Activated T-cell treated with anti-CD3 and anti-CD28 coated beads for 48 hours (primary cell): ENCODE measurements at regions not wholly inside any gene's neighbourhood (a gene's known extent, or its start where the extent isn't known, plus 50 kb on each side); places are given as distances from the start of the nearest gene placed in this dataset.
"Not testable (repeated sequence)": the region's sequence is repeated elsewhere in the genome, so short reads cannot be mapped to it uniquely, and the experiment has no call there.

ENCODE experiments used
- DNase-seq: peaks from one replicate; pipeline ENCODE4 v3.0.0-alpha.2; 2020; ENCODE audit warnings: low read depth

DNA sequence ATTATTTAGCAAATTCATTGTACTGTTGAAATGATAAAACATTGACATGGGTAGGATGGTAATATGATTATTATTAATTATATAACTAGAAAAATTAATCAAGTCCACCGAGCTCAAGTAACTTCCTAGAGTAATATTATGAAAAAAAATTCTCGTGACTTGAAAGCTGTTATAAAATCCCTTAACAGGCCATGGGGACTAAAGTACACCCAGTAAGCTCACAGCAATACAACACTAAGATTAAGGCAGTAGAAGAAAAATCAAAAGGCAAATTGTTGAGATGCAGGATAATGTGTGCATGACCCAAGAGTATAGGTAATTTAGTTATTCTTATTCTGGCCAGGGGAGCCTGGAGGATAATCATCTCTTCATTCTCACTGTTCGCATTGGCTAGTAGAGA lies 162.6 kb upstream of the LRIG3 start:
- no peak for DNase-seq

DNA sequence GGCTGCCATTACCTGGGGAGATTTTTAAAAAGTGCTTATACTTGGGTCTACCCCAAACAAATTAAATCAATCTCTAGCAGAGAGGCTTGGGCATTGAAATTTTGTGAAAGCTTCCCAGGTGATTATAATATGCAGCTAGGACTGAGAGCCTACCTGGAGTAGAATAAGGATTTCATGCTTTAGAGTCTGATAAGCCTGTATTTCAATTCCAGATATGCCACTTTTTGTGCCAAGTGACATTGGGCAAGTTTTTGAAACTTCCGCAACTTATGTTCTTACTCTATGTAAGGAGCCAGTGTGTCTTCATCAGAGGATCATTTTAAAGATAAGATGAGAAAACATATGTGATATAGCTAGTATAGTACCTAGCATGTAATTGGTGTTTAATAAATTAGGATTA lies 159.8 kb upstream of the LRIG3 start:
- DNase-seq = no peak

DNA sequence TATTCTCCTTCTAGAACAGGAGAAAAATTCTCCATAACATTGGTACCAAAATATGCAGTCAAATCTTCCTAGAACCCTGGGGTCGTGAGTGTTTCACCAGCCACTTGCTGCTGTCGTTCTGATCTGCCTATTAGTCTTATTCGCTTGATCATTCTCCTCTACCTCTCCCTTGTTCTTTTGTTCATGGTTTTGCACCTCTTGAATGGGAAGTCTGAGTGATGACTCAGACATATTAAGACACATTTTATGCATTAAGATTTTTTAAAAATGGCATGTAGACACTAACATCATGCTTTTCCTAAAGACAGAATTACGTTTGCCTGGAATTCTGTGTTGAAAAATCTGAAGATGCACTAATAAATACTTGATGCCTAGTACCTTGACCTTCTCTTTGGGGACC lies 159.2 kb upstream of the LRIG3 start:
- DNase-seq = no peak

DNA sequence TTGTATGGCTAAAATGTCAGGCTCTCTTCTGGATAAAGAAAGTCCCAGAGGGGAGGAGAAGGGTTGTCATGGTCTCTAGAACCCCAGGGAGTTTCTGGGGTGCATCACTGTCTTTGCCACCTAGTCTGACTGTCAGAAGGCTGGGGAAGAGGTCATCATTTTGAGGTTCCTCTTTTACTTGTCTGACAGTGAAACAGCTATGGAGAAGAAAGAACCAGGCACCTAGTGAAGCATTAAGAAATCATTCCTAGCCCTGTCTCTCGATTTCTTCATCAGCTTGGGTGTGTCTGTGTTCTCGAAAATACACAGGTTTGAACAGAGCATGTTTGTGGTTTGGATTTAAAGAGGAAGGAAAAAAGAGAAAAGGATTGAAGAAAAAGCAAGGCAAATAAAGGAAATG lies 158.7 kb upstream of the LRIG3 start:
- no peak for DNase-seq

DNA sequence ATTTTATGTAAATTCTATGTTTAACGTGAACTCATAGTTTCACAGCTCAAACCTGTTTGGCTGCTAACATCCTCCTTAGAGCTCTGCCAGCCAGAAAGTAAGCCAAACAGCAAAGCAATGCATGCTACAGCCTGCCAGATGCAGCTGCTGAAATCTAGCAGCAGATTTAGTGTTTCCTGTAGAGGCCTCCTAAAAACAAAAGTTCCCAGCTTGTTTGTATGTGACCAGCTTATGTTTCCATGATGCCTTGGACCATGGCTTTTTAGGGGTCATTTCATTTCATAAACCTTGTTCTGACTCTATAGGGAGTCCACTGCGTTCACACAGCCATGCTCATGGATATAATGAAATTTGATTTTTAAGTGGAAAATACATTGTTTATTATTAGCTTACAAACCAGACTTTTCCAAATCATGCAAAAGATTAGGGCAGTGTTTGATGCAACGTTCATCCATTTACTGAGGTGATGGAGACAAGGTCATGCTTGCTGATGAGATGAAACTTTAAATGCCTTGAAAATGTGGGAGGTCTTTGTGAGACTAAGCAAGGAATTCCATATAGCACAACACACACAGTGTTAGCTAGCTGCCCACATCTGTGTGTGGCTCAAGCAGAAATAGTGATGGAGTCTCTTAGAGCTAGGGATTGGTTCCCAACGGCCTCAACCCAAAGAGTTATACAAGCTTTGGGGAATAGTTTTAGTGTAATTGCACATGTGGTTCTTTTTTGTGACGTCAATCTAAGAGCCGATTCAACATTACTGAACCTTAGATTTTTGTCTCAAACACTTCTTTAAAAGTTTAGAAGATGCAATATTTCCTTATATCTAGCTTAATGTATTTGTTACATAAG lies 157.5 kb upstream of the LRIG3 start:
- no peak for DNase-seq

DNA sequence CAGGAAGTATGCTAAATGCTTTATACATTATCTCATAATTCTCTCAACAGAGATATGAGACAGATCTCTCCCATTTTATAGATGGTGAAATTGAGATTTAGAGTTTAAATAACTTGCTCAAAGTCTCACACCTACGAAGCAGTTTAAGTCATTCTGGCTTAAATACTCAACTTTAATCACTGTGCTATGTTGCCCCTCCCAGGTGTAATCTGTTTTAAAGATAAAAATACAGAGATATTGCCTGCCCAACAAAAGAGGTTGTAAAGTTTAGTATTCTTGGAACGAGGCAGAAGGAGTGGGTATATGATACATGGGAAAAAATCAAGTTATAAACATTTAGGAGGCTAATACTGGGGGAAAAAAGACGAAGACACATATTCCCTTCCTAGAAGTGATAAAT lies 156.8 kb upstream of the LRIG3 start:
- no peak for DNase-seq

DNA sequence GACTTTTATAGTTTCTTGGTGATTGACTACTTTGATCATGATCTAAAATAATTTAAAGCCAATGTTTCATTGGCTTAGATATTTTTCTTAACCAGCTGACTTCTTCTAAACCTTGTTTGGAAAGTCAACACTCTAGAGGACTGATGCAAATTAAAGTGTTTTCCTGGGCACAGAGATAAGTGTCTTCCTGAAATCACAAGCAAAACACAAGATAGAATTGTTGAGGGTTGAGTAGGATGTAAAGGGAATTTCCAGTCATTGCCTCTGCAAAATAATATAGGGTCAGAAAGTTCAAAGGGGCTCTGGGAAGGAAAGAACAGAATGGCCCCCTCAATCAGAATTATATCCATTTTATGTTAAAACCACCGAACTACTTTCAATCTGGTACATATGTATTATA lies 156.3 kb upstream of the LRIG3 start:
- no peak for DNase-seq

DNA sequence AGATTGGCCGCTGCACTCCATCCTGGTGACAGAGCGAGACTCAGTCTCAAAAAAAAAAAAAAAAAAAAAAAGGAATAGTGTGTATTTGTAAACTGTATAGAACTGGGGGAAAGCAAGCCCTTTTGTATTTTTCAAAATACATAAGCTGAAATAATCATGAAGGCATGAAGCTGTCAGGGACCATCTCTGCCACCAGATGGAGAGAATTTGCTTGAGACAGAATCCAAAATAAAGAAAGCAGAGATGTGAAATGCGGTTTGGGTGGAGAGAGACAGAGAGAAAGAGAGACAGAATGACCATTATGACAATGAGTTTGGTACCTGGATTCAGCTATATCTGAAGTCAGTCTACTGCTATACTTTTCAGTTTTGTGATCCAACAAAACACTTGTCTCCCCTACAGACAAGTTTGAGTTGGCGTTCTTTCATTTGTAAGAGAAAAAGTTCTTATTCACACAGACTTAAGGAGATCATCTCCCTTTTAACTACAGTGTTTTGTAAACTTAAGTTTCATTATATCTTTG lies 155.7 kb upstream of the LRIG3 start:
- DNase-seq = no peak

DNA sequence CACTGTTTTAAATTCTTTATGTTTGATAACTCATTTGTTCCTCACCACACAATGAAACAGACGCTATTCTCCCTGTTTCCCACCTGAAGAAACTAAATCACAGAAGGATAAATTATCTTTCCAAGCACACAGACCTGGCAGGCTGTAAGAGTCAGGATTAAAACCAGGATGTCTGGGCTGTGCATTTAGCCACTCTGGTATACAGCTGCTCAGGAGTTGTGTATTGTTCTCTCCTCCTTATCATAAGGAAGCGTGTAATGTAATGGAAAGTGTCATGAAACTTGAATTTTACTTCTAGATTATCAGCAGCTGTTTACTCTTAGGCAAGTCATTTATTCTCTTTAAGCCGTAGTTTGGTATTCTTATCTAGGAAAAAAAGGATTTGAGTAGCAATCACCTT lies 154.8 kb upstream of the LRIG3 start:
- DNase-seq = no peak

DNA sequence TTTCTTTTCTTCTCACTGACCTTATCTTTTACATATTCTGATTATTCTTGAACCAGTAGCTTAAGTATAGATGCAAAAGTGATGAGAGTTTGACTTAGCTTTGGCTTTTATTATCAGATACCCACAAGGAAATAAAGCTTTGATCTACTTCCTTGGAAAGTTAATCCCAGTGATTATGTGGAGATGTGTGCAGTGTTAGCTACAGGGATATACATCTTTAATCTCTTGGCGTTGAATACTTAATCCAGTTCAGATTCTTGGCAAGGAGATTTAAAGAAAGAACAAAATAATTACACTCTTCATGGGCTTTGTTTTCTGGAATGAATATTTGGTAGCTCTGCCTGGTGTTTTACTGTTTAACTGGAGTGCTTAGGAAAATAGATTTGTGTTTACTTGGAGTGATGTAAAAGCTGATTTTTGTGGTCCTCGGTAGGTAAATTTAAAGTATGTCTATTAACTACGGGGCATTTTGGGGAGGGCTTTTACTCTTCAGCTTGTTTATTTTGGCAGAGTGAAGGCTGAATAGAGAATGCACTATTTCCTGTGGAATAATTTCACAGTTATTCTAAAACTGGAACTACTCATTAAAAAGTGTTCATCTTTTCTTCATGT lies 150.1 kb upstream of the LRIG3 start:
- no peak for DNase-seq

DNA sequence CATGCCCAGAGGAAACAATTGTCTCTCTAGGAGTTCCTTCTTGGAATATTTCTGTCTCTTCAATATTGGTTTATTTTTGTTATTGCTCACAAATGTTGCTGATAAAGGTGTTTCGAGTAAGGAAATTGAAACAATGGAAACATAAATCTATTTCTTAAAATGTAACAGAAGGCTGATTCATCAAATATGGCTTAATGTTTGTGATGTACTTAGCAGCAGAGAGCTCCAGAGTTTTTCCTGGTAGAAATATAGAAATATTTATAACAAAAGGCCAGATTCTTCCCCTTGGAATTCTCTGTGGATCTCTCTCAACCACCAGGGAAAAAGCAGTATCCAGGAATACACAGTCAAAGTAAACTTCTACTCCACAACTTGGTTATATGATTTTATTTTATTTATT lies 149.2 kb upstream of the LRIG3 start:
- DNase-seq = no peak

DNA sequence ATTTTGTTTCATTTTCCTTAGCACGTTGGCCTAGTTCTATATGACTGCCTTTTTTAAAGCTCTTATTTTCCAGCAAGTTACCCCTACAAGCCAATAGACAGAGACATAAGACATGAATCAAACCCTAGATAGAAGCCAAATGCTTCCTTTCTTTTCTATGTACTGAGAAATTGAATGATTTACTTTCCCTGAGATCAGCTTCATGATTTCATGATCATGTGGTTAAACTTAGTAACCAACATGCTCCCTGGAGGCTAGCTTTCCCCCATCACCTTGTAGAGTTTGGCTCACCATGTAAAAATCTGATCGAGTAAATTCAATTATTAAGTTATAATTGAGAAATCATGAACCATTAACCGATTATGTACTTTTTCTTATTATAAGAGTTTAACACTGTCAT lies 148.1 kb upstream of the LRIG3 start:
- DNase-seq = no peak

DNA sequence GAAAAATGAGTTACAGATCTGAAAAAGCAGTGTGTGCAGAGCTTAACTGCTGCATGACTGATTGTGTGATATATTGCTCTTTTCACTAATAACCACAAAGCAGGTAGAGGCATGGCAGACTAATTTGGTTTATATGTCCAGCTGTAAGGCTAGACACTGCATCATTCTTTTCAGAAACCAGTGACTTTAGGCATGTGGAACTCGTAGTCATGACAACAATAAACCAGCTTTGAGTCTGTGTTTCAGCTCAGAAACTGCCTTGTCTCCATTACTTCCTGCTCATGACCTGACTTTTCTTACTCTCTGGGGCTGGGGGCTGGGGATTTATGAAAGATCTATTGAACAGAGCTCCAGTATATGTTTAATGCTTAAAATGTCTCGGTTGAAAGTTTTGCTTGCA lies 146.8 kb upstream of the LRIG3 start:
- no peak for DNase-seq

DNA sequence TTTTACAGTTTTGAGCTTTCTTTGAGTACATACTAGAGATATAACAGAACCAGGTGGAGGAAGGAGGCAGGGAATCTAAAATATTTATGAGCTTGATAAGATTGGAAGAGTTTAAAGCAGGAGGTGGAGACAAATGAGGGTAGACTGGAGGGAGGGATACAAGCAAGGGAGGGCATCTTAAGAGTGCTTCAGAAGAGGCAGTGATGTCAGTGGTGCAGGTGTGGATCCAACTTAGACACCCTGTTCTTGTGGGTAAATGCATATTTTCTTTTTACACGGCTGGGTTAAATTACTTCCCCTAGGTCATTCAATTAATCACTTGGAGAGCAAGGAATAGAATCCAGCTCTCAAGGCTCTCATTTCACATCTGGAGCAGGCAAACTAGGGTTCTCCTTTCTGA lies 146.1 kb upstream of the LRIG3 start:
- no peak for DNase-seq

DNA sequence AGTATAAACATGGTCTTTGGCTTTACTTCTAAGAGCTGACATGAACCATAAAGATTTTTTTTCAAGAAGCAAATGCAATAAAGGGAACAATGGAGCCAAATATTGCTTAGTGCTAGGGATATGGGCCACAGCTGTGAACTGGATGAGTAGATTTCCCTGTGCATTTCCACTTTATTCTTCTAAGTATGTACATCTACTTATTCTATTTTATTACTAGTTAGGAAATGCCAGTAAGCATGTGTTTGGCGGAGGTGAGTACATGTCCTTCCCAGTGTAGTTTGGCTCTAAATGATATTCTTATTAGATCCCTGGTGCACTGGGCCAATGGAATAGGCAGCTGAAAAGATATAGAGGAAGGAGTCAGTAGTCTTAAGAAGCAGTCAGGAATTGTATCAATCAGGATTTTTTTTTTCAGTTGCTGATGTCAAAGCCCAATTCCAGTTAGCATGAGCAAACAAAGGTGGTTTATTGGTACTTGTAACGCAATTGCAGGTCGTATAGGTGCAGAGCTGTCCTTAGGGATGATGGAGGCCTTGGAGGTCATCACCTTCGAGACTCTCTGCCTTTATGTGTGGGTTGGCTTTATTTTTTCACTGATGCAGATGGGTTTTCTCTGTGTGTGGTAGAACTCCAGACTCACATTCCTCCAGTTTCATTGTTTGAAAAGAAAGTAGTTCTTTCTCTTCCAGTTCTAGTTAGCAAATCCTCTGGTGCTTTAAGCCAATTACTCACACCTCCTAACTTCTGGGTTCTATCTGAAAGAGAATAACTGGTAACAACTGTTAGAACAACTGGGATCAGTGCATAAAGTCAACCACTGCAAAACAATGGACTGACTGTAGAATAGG lies 139.0 kb upstream of the LRIG3 start:
- no peak for DNase-seq

DNA sequence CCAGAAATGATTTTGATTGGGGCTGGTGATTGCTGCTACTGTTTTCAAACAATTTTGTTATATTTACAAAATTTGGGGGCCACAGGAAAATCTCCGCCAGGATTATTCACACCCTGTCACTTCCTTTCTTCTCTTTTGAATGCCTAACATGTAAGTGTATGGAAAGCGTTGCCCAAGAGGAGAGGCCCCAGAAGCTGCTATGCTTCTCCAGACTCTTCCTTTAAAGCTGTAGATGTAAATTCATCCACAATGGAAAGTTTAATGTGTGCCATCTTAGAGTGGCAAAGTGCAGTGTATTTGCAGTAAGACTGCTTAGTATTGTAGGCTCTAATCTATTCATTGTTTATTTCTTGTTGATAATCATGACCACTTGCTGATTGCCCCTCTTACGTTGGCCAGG lies 136.7 kb upstream of the LRIG3 start:
- DNase-seq = no peak

DNA sequence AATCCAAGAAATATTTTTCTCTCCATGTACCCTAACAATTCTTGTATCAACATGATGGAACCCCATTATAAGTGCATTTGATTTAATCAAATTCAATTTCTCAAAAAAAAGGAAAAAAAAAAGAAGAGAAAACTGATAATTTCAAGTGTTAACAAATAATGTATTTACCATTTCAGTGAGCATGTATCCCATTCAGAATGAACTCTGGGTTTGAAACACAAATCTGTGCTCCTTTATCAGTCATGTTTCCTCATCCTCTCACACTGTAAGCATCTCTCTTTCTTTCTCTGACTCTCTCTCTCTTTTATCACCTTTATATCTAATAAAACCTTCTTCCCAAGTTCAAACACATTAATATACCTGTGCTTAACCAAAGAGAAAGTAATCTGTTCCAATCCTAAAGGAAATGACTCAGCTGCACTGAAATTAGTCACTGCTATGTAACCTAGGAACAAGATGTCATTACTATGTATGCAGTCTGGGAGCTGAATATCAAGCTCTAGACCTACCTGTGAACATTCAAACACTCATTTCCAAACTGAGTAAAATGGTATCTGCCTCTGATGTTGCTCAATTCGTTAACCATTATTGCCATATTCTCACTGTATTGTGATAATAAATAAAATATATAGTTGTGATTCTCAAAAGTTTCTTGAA lies 135.0 kb upstream of the LRIG3 start:
- DNase-seq = no peak

DNA sequence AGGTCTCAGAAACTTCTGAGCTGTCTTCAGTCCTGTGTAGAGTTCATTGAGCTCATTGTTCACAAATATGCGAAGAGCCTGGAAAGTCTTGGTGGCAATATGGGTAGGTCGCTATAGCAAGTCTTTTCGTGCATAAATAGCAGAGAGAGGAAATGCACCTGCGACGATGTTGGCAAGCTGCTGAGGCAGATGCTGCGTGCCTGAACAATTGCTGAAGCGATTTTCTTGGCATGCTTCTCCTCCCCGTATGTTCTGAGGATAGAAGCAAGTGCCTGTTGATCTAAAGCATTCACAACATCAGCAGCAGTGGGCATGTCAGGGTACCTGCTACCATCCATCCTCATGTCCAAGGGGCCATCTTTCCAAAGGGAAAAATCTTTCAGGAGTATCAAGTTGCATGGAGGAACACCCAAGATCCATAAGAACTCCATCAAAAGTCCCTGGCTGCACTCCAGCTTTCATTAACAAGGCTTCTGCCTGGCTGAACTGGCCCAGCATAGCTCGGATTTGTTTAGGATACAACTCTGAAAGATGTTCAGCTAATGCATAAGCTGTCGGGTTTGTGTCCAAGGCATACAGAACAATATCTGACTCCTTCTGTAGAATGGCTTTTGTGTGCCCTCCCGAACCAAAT lies 133.1 kb upstream of the LRIG3 start:
- DNase-seq = not testable (repeated sequence)

DNA sequence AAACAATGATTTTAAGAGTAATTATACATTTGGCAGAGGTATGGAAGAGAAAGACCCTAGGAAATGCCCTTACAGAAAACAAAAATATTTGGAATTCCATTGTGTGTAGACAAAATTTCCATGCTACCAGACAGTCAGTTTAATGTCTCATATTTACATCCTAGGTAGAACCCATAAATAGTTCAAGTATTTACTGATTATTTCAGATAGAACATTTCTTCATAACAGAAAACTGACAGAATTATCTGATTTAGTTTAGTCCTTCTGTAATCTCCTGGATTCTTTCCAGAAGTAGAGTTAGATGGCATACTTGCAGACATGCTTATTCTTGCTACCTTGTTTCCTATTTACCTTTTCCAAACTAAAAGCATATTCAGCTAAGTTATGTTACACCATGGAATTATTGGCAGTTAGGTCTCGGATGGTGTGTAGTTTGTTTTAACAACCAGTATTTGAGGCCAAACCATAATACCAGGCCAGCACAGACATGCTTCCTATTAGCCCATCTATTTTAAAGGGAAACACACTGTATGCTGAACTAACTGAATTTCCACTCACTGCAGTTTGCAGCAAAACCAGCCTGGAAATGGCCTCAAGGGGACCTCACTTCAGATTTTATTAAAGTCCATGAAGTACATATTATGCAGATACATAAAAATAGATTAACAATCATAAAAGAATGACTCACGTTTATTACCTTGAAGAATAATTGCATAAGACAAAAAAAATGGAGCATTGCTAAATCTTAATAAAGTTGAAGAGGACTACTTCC lies 126.6 kb upstream of the LRIG3 start:
- DNase-seq = no peak

DNA sequence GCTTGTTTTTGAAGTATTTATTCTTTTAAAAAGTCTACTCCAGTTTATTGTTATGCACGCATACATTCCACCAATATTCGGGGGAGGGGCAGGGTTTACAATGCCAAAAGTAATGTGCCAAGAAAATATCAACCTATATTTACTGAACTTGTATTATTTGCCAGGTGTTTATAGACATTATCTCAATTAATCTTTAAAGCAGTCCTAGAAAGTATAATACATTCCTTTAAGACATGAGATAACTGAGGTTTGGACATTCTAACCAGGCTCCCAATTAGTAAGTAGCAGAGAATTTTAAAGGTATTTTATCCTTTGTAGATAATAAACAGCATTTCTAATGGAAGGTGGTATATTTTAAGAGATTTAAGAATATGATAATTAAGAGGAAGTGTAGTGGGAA lies 124.5 kb upstream of the LRIG3 start:
- DNase-seq = no peak
